Activated CD4-positive, alpha-beta T cell treated with anti-CD3 and anti-CD28 coated beads for 48 hours (primary cell): ENCODE measurements at regions not wholly inside any gene's neighbourhood (a gene's known extent, or its start where the extent isn't known, plus 50 kb on each side); places are given as distances from the start of the nearest gene placed in this dataset.

Source experiments
- DNase-seq: peaks from one replicate; pipeline ENCODE4 v3.0.0-alpha.2; 2020

DNA sequence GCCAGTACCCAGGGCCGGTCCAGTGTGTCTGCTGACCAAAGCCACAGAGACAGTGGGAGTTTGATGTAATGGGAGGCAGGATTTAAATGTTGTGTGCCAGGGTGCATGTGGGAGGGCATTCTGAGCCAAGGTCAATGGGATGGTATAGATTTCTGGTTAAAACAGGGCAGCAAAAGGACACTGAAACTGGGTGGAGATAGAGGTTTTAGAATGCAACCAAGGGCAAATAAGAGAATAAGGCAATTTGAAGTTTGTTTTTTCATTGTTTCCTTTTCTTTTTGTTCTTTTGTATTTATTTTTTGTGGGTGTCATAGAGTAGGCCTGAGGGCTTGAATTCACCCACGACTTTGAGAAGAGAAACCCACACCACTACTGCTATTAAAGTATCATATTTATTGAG lies 65.5 kb upstream of the CLINT1 start:
- no peak for DNase-seq

DNA sequence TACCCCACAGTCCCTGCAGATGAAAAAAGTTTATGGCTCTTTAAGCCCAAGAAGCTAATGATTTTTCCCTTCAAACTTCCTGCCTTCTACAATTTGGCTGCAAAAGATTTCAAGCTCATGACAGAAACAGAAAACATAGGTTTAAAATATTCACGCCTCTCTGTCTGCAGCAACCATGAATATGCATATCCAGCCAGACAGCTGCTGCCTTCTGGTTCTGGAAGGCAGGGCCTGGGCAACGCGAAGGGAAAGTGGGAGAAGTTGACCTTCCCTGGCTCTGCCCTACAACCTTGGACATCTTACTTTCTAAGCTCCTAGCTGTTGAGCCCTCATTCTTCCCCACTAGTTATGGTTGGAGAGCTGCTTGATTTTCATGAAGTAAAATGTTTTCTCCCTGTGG lies 64.8 kb upstream of the CLINT1 start:
- DNase-seq: no peak

DNA sequence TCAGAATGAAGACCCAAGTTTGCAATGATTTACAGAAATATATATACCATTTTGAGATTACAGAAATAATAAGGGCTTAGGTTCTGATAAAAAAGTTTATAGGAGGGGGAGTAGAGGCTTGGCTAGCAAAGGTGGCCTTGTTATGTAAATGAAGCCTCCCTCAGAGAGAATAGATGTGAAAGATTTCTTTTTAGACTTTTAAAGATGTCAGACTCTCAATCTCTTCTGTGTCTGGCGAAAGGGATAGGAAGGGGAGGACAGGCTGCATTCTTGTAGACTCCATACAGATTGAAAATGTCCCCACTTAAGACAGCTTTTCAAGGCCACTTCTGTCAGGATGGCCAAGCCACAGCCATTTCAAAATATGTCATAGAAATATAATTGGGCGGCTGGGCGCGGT lies 63.1 kb upstream of the CLINT1 start:
- DNase-seq: no peak

DNA sequence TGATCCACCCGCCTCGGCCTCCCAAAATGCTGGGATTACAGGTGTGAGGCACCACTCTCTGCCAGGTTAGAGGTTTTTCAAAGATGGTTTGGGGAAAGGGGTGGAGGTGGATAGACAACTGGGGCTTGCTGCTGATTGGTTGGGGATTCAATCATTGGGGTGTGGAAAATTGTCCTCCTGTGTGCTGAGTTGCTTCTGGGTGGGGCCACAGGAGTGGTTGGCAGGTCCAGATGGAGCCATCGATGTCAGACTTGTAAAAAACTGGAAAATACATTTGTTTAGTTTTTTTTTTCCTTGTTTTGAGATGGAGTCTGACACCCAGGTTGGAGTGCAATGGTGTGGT lies 61.9 kb upstream of the CLINT1 start:
- DNase-seq: no peak

DNA sequence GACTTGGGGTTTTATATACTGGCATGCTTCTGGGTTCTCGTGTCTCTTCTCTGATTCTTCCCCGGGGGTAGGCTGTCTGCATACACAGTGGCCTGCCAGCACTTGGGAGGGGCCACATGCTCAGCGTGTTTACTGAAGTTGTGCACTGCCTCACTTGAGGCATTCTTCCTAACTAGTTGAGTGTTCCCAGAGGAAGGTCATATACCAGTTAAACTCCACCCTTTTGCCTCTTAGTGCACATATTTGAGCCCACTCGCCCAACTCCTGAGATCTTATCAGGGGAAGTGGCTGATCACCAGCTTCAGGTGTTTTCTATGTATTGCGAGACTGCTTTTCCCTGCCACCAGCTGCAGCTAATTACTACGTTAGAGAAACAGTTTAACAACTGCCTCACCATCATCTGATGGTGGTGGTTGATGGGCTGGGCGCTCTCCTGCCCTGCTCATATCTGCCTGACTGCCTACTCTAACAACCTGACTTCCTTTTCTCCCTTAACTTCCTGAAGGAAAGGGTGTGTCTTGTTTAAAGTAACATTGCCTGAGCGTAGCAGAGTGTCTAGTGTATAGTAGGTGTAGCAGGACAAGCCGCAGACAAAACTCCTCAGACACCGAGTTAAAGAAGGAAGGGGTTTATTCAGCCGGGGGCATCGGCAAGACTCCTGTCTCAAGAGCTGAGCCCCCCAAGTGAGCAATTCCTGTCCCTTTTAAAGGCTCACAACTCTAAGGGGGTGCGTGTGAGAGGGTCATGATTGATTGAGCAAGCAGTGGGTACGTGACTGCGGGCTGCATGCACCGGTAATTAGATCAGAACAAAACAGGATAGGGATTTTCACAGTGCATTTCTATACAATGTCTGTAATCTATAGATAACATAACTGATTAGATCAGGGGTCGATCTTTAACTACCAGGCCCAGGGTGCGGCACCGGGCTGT lies 60.1 kb upstream of the CLINT1 start:
- DNase-seq: peak; percentile 12

DNA sequence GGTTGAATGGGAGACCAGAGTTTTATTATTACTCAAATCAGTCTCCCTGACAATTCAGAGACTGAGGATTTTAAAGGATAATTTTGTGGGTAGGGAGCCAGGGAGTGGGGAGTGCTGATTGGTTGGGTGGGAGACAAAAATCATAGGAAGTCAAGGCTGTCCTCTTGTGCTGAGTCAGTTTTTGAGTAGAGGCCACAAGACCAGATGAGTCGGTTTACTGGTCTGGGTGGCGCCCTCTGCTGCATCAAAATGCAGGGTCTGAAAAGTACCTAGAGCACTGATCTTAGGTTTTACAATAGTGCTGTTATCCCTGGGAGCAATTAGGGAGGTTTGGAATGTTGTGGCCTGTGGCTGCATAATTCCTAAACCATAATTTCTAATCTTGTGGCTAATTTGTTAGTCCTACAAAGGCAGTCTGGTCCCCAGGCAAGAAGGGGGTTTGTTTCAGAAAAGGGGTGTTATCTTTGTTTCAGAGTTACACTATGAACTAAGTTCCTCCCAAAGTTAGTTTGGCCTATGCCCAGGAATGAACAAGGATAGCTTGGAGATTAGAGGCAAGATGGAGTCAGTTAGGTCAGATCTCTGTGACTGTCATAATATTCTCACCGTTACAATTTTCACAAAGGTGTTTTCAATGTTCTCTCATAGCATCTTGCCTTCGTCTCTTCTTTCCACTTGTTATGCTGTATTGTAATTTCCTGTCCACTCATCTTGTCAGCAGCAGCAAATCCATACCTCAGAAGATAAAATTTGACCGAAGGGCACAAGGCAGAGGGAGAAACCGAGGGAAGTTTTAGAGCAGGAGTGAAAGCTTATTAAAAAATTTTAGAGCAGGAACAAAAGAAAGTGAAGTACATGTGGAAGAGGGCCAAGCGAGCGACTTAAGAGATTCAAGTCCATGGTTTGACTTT lies 59.2 kb upstream of the CLINT1 start:
- DNase-seq: peak; percentile 83

DNA sequence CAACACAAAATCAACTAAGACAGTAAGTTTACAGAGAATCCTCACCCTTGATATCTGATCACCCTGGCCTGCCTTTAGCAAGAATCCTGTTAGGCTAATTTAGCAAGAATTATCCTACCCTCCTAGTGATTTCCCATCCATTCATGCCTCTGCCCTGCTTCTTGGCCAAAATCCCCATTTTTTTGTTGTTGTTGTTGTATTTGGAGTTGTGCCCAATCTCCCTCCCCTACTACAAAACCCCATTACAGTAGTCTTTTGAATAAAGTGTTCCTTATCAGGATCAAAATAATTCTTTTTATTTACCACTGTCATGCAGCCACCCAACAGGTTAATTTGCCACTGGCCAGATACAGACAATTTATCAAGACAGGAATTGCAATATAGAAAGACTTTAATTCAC lies 58.5 kb upstream of the CLINT1 start:
- DNase-seq: no peak

DNA sequence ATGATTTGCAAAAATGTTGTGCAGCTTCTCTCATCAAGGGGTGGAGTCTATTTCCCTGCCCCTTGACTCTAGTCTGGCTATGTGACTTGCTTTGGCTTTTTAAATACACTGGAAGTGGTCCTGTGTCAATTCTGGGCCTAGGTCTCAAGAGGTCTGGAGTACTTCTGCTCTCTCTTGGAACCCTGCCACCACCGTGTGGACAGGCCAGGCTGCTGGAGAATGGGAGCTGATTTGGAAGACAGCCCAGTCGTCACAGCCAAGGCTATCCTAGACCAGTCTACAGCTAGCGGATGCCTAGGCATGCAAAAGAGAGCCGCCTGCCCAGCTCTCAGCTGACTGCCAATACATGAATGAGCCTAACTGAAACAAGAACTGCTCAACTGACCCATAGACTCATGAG lies 56.7 kb upstream of the CLINT1 start:
- no peak for DNase-seq

DNA sequence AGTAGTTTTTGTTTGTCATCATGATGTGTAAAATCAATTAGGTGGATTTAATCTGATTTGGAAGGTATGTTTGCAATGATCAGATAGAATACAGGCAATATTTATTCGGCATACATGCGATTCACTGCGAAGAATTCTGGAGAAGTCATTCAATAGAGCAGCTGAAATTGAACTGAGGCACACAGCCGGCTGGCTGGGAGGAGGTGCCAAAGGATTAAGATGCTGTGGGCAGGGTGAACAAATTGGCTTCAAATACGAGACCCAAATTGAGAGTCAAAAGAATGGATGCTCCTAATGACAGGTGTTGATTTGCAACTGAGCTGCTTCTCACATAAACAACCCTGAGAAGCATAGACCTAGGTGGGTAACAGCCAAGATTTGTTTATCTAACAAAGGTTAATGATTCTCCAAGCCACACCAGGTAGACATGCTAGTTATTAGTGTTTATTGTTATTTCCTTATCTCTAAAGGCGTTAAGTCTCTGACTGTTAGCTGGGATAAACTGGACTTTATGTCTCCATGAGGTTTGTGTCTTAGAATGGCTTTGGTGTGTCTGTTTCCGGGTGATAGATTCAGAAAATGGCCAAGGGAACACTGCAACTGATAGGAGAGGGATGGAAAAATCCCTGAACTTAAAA lies 55.3 kb upstream of the CLINT1 start:
- DNase-seq: no peak

DNA sequence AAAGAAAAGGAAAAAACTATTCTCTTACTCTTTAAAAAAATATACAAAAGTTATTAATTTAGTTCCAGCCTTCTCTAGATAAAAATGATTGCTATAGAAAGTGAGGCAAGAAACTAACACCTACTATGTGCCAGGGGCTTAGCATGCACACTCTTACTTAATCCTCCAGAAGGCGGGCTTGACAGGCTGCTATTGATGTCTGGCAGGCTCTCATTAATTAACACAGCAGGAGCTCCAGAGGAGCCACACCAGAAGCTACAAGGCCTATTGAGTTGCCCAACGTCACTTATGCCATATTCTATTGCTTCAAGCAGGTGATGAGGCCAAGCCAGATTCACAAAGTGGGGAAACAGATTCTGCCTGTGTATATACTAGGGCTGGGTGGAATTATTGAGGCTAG lies 54.6 kb upstream of the CLINT1 start:
- no peak for DNase-seq

DNA sequence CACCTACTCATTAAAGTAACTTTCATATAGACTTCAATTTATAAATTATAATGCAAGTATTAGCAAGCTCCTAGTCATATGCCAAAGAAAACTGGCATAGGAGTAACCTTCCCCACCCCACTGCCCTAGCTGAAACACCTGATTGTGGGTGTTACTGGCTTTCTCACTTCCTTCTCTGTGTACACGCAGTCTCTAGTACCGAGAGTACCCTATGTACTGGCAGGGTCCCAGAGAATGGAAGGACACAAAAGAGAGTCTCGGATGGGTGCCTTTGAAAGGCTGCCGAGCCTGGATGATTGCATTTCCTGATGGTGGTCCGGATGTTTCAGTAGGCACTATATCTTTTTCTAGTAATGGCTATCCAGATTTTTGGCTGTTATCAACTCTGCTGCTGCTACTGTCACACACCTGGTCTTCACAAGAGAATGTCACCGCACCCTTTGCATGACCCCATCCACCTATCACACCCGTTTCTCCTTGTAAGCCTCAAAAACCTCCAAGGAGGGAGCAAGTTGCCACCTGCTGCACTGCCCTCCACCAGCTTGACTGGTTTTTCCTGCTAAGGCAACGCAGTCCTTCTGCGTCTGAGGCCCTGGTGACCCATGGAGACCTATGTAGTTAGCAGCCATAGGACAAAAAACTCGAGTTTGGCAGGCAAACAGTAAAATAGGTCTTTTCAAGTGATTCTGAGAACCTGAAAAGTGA lies 53.8 kb upstream of the CLINT1 start:
- DNase-seq: no peak

DNA sequence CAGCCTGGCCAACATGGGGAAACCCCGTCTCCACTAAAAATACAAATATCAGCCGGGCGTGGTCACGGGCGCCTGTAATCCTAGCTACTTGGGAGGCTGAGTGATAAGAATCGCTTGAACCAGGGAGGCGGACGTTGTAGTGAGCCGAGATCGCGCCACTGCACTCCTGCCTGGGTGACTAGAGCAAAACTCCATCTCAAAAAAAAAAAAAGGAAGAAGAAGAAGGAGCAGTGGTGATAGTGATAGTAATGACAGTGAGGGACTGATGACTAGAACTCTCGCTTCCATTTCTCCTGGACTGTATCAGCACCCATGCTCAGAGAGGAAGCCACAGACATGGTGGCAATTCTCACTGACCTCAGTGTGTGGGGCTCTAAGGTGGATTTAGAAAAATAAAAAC lies 52.6 kb upstream of the CLINT1 start:
- no peak for DNase-seq
